GM23248 (cell line): ENCODE measurements at regions not wholly inside any gene's neighbourhood (a gene's known extent, or its start where the extent isn't known, plus 50 kb on each side); places are given as distances from the start of the nearest gene placed in this dataset.

Experiments used
- DNase-seq: peaks from one replicate; pipeline ENCODE4 v3.0.0-alpha.2; 2015
- H2AFZ ChIP-seq: fragments of 200-600 bp; sonication (generic); 2 replicates; pipeline ENCODE4 v1.6.1; 2016; ENCODE audit warnings: antibody characterized with exemption
- H3F3A ChIP-seq: fragments of 200-600 bp; sonication (generic); 2 replicates; pipeline ENCODE4 v1.6.1; 2016; ENCODE audit warnings: mild to moderate bottlenecking, antibody characterized with exemption, mixed run types; ENCODE audit not compliant: insufficient read depth
- H3K27ac ChIP-seq: fragments of 200-600 bp; sonication (generic); 2 replicates; pipeline ENCODE4 v1.5.1; 2016; ENCODE audit warnings: mild to moderate bottlenecking
- H3K27me3 ChIP-seq: fragments of 200-600 bp; sonication (generic); replicated peaks from 2 replicates; pipeline ENCODE4 v1.6.1; 2016; ENCODE audit warnings: mild to moderate bottlenecking; ENCODE audit not compliant: insufficient read depth
- H3K36me3 ChIP-seq: fragments of 200-600 bp; sonication (generic); 2 replicates; pipeline ENCODE4 v1.6.1; 2016; ENCODE audit warnings: low read depth, mild to moderate bottlenecking
- H3K4me1 ChIP-seq: fragments of 200-600 bp; sonication (generic); 2 replicates; pipeline ENCODE4 v1.6.1; 2016; ENCODE audit warnings: mild to moderate bottlenecking; ENCODE audit not compliant: insufficient read depth
- H3K4me2 ChIP-seq: fragments of 200-600 bp; sonication (generic); one replicate; pipeline ENCODE4 v1.6.1; 2016; ENCODE audit warnings: mild to moderate bottlenecking; ENCODE audit not compliant: unreplicated experiment
- H3K4me3 ChIP-seq: fragments of 200-600 bp; sonication (generic); 2 replicates; pipeline ENCODE4 v1.5.1; 2016; ENCODE audit warnings: mild to moderate bottlenecking
- H3K79me2 ChIP-seq: fragments of 200-600 bp; sonication (generic); 2 replicates; pipeline ENCODE4 v1.6.1; 2016; ENCODE audit warnings: mild to moderate bottlenecking; ENCODE audit not compliant: insufficient read depth
- H3K9ac ChIP-seq: fragments of 200-600 bp; sonication (generic); 2 replicates; pipeline ENCODE4 v1.6.1; 2016; ENCODE audit warnings: mild to moderate bottlenecking
- H3K9me2 ChIP-seq: fragments of 200-600 bp; sonication (generic); 2 replicates; pipeline ENCODE4 v1.6.1; 2016; ENCODE audit warnings: mixed run types, mild to moderate bottlenecking, moderate library complexity; ENCODE audit not compliant: insufficient read depth
- H3K9me3 ChIP-seq: fragments of 200-600 bp; sonication (generic); one replicate; pipeline ENCODE4 v1.6.1; 2017; ENCODE audit warnings: low read depth
- H4K20me1 ChIP-seq: fragments of 200-600 bp; sonication (generic); 2 replicates; pipeline ENCODE4 v1.6.0; 2016; ENCODE audit not compliant: insufficient read depth
- EZH2 ChIP-seq: fragments of 200-600 bp; sonication (generic); IDR thresholded peaks from 2 replicates; pipeline ENCODE4 v1.6.1; 2018; ENCODE audit warnings: antibody characterized with exemption, mild to moderate bottlenecking; ENCODE audit not compliant: insufficient read depth, poor library complexity, severe bottlenecking
- EZH2phosphoT487 ChIP-seq: fragments of 200-600 bp; sonication (generic); IDR thresholded peaks from 2 replicates; pipeline ENCODE4 v1.6.1; 2018; ENCODE audit warnings: antibody characterized with exemption, moderate library complexity, mild to moderate bottlenecking, low read depth; ENCODE audit not compliant: insufficient read depth
- WGBS, 2 experiments: methylation state at CpG; one replicate each; pipeline ENCODE4 v1.1.6; 2015 to 2017; ENCODE audit warnings: low lambda C conversion rate in 2 of 2, low coverage in 1 of 2; ENCODE audit errors: missing lambda C conversion rate in 2 of 2; 5-methylcytosine and 5-hydroxymethylcytosine counted together
- in situ Hi-C: fragments of 300-500 bp; cut with MboI; formaldehyde crosslinking; loops from 2 replicates; pipeline ENCODE4 v1.15.0; 2020

- H4K20me1 ChIP-seq = no peaks in the 10 kb centered on the region
- 43 to 44% methylated on average over 4 of the region's 4 CpGs for WGBS, 2 experiments
- no peak overlapping the region for H3K9ac ChIP-seq
- H3K9me2 ChIP-seq = no peaks in the 10 kb centered on the region
- TF ChIP-seq EZH2 (no peak), EZH2phosphoT487 (no peak)
- in situ Hi-C loops = no loop called here
- no peak for DNase-seq
- H3K27me3 ChIP-seq = peaks cover 8% of the 10 kb centered on the region; the same call in 1 of the 2 replicates
- H3K4me3 ChIP-seq = no peak overlapping the region
- no peak overlapping the region for H3K27ac ChIP-seq
- H2AFZ ChIP-seq = no peak overlapping the region
- no peaks in the 10 kb centered on the region for H3K36me3 ChIP-seq
- no peaks in the 10 kb centered on the region for H3F3A ChIP-seq
- H3K79me2 ChIP-seq = no peaks in the 10 kb centered on the region
- no peaks in the 10 kb centered on the region for H3K9me3 ChIP-seq
- peaks cover 10% of the 10 kb centered on the region; the same call in 1 of the 2 replicates for H3K4me1 ChIP-seq
- H3K4me2 ChIP-seq = no peak overlapping the region
These were observed 183.9 kb downstream of the FOXA2 start for GRCh38 chr20:22400440-22400839.

GRCh38 chr20:22394583-22394982, 189.8 kb downstream of the FOXA2 start:
- no peaks in the 10 kb centered on the region for H3K36me3 ChIP-seq
- no peak for DNase-seq
- TF ChIP-seq EZH2phosphoT487 (no peak), EZH2 (no peak)
- H3K4me1 ChIP-seq = 0 out of 2 replicates have a peak, but pooled peaks cover 5% of the 10 kb centered on the region
- H3K9me2 ChIP-seq = no peaks in the 10 kb centered on the region
- no peak overlapping the region for H3K9ac ChIP-seq
- H3K9me3 ChIP-seq = no peaks in the 10 kb centered on the region
- WGBS, 2 experiments = 0 to 13% methylated on average over 1 of the region's 1 CpG
- no peak overlapping the region for H3K27ac ChIP-seq
- 0 out of 2 replicates have a peak, but pooled peaks cover 8% of the 10 kb centered on the region for H3K27me3 ChIP-seq
- no peaks in the 10 kb centered on the region for H3K79me2 ChIP-seq
- no peaks in the 10 kb centered on the region for H3F3A ChIP-seq
- no peak overlapping the region for H3K4me2 ChIP-seq
- in situ Hi-C loops = no loop called here
- no peak overlapping the region for H2AFZ ChIP-seq
- no peak overlapping the region for H3K4me3 ChIP-seq
- H4K20me1 ChIP-seq = no peaks in the 10 kb centered on the region

GRCh38 chr20:22390543-22390903, 193.8 kb downstream of the FOXA2 start:
- no peaks in the 10 kb centered on the region for H3K79me2 ChIP-seq
- H3K27ac ChIP-seq = no peak overlapping the region
- H3K4me2 ChIP-seq = no peak overlapping the region
- H3K9me3 ChIP-seq = no peaks in the 10 kb centered on the region
- H3F3A ChIP-seq = no peaks in the 10 kb centered on the region
- H4K20me1 ChIP-seq = no peaks in the 10 kb centered on the region
- H3K9ac ChIP-seq = no peak overlapping the region
- peaks cover 7% of the 10 kb centered on the region; the same call in 1 of the 2 replicates for H3K27me3 ChIP-seq
- 0 out of 2 replicates have a peak, but pooled peaks cover 5% of the 10 kb centered on the region for H3K4me1 ChIP-seq
- TF ChIP-seq EZH2 = no peak
- in situ Hi-C loops = no loop called here
- WGBS, 2 experiments = 53 to 57% methylated on average over 5 of the region's 5 CpGs
- no peak for DNase-seq
- H3K4me3 ChIP-seq = no peak overlapping the region
- H3K9me2 ChIP-seq = no peaks in the 10 kb centered on the region
- H3K36me3 ChIP-seq = no peaks in the 10 kb centered on the region
- H2AFZ ChIP-seq = no peak overlapping the region

- no peaks in the 10 kb centered on the region for H3K9me3 ChIP-seq
- H3K79me2 ChIP-seq = no peaks in the 10 kb centered on the region
- H3K36me3 ChIP-seq = no peaks in the 10 kb centered on the region
- H4K20me1 ChIP-seq = no peaks in the 10 kb centered on the region
- no peaks in the 10 kb centered on the region for H3F3A ChIP-seq
- 0 out of 2 replicates have a peak, but pooled peaks cover 5% of the 10 kb centered on the region for H3K4me1 ChIP-seq
- DNase-seq = peak; percentile 59
- H2AFZ ChIP-seq = no peak overlapping the region
- no peaks in the 10 kb centered on the region for H3K9me2 ChIP-seq
- in situ Hi-C loops = no loop called here
- TF ChIP-seq EZH2phosphoT487 (no peak), EZH2 (no peak)
- H3K27ac ChIP-seq = no peak overlapping the region
- WGBS, 2 experiments = 28 to 30% methylated on average over 8 of the region's 8 CpGs
- peaks cover 9% of the 10 kb centered on the region; the same call in 1 of the 2 replicates for H3K27me3 ChIP-seq
- H3K4me3 ChIP-seq = no peak overlapping the region
- H3K9ac ChIP-seq = no peak overlapping the region
- H3K4me2 ChIP-seq = no peak overlapping the region
These were observed 194.4 kb downstream of the FOXA2 start for GRCh38 chr20:22389836-22390542.

GRCh38 chr20:22387452-22387851, 196.9 kb downstream of the FOXA2 start:
- Histone ChIP-seq H3K27me3 (peaks cover 9% of the 10 kb centered on the region; the same call in 1 of the 2 replicates), H3F3A (no peaks in the 10 kb centered on the region), H3K9me2 (no peaks in the 10 kb centered on the region), H3K9me3 (no peaks in the 10 kb centered on the region), H2AFZ (no peak overlapping the region), H3K27ac (no peak overlapping the region), H3K9ac (no peak overlapping the region), H3K4me3 (no peak overlapping the region), H4K20me1 (no peaks in the 10 kb centered on the region), H3K4me1 (peaks cover 15% of the 10 kb centered on the region; the same call in 1 of the 2 replicates), H3K79me2 (no peaks in the 10 kb centered on the region), H3K4me2 (no peak overlapping the region), H3K36me3 (no peaks in the 10 kb centered on the region)
- TF ChIP-seq EZH2 (no peak), EZH2phosphoT487 (no peak)
- in situ Hi-C loops = no loop called here
- 84 to 87% methylated on average over 1 of the region's 1 CpG for WGBS, 2 experiments
- no peak for DNase-seq
